Left ventricle myocardium inferior (tissue), 1 donor: ENCODE measurements at regions not wholly inside any gene's neighbourhood (a gene's known extent, or its start where the extent isn't known, plus 50 kb on each side); places are given as distances from the start of the nearest gene placed in this dataset.

ENCODE experiments used
- DNase-seq: peaks from one replicate; pipeline ENCODE4 v3.0.0-alpha.2; 2020
- H3K27ac ChIP-seq: fragments of 200-600 bp; replicated peaks from 2 replicates; pipeline ENCODE4 v1.8.0; 2021
- H3K27me3 ChIP-seq: fragments of 200-600 bp; 2 replicates; pipeline ENCODE4 v1.8.0; 2021; ENCODE audit warnings: low read depth
- H3K36me3 ChIP-seq: fragments of 200-600 bp; 2 replicates; pipeline ENCODE4 v1.8.0; 2021
- H3K4me1 ChIP-seq: fragments of 200-600 bp; 2 replicates; pipeline ENCODE4 v1.8.0; 2021
- H3K4me3 ChIP-seq: fragments of 200-600 bp; 2 replicates; pipeline ENCODE4 v1.8.0; 2021; ENCODE audit warnings: mild to moderate bottlenecking, moderate library complexity
- H3K9me3 ChIP-seq: fragments of 200-600 bp; replicated peaks from 2 replicates; pipeline ENCODE4 v1.8.0; 2021
- CTCF ChIP-seq: fragments of 200-600 bp; IDR thresholded peaks from 2 replicates; pipeline ENCODE4 v1.8.0; 2021; ENCODE audit warnings: antibody characterized with exemption, mild to moderate bottlenecking, borderline replicate concordance
- intact Hi-C: fragments of 100-400 bp; cut with micrococcal nuclease; formaldehyde crosslinking; loops from one replicate; pipeline ENCODE4 v1.11.0; 2022
- donor health status: DM: no; HTN: yes; CAD: no; lungs with severe emphysema.

DNA sequence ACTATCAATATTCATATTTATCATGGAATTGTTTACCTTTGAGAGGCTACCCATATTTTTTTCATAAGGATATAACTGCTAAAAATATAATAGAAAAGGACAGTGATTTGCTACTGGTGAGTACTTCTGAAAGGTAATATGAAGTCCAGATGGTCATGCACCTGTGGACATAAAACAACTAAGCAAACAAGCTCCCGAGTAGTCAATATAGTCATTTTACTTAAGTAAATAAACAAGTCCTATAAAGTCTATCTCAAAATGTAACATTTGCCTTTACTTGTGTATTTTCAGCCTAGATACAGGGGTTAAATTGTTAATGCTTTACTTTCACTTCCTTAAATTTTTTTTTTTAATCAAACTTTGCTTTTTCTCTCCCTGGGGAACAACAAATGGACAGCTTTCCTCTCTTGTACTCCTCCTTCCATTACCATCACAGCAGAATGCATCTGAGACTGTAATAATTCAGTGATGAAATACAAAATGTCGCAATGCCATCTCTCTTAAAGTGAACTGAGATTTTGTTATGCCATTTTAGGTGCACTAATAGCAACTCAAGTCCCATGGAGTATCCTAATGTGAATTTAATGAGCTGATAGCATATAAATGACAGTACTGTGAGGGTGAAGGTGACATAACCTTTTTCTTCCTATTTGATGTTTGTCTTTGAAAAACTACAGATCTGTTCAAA is 1325.4 kb upstream of the ZEB2 start:
- Histone ChIP-seq H3K4me3 (no peak overlapping the region), H3K9me3 (no peaks in the 10 kb centered on the region), H3K36me3 (no peaks in the 10 kb centered on the region), H3K27ac (no peak overlapping the region), H3K27me3 (no peaks in the 10 kb centered on the region), H3K4me1 (no peaks in the 10 kb centered on the region)
- TF ChIP-seq CTCF: no peak
- intact Hi-C loops: no loop called here
- DNase-seq: no peak

DNA sequence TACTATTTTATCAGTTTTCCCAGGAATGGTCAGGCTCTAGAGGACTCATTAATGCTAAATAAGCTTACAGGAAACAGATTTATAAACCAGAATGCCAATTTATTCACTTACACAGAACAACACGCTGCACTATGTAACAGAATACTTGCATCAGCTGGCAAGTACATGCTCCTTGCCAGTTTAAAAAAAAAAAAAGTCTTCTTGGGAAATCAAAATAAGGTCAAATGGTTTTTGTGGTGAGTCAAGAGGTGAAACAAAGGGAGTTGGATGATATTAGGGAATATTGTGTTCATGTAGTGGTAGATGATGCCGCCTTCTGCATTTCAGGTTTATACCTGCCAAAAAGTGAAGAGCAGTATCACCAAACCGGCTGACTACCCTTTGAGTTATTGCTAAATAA is 1322.1 kb upstream of the ZEB2 start:
- no peak for TF ChIP-seq CTCF
- Histone ChIP-seq H3K4me3 (no peak overlapping the region), H3K27ac (no peak overlapping the region), H3K36me3 (no peaks in the 10 kb centered on the region), H3K9me3 (no peaks in the 10 kb centered on the region), H3K4me1 (no peaks in the 10 kb centered on the region), H3K27me3 (no peaks in the 10 kb centered on the region)
- no peak for DNase-seq
- intact Hi-C loops: no loop called here

GRCh38 chr2:145836986-145837385 is 1317.1 kb upstream of the ZEB2 start:
- Histone ChIP-seq H3K9me3 (no peaks in the 10 kb centered on the region), H3K27me3 (no peaks in the 10 kb centered on the region), H3K36me3 (no peaks in the 10 kb centered on the region), H3K4me3 (no peak overlapping the region), H3K4me1 (no peaks in the 10 kb centered on the region), H3K27ac (no peak overlapping the region)
- TF ChIP-seq CTCF: no peak
- no peak for DNase-seq
- intact Hi-C loops: no loop called here

DNA sequence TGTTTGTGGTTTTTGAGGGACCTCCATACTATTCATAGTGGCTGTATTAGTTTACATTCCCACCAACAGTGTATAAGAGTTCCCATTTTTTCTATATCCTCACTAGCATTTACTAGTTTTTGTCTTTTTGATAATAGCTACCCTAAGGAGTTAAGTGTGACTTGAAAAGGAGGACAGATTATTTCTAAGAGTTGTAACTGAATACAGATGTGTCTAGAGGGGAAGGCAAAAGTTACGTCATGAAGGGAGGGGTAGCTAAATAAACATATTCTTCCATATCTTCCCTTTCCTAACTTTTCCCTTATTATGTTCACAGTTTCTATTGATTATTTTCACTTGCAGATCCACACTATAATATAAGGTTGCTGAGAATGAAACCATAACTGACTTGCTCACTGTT is 1315.7 kb upstream of the ZEB2 start:
- no peak for DNase-seq
- Histone ChIP-seq H3K4me1 (no peaks in the 10 kb centered on the region), H3K4me3 (no peak overlapping the region), H3K27ac (no peak overlapping the region), H3K36me3 (no peaks in the 10 kb centered on the region), H3K27me3 (no peaks in the 10 kb centered on the region), H3K9me3 (no peaks in the 10 kb centered on the region)
- TF ChIP-seq CTCF: no peak
- intact Hi-C loops: no loop called here

DNA sequence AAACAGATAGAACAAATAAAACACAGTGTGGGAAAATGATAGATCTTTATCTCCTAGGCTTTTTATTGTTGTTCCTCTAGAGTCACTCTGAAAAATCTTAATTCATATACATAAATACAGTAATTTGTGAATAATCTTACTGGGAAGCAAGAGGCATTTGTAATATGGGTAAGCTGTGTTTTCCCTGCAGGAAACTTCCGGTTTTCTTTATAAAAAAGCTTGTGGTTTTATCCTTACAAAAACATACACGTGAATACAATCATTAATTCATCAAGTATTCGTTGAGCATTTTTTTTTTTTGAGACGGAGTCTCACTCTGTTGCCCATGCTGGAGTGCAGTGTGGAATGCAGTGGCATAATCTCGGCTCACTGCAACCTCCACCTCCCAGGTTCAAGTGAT is 1312.8 kb upstream of the ZEB2 start:
- H3K27ac ChIP-seq: no peak overlapping the region
- no peaks in the 10 kb centered on the region for H3K27me3 ChIP-seq
- H3K9me3 ChIP-seq: no peaks in the 10 kb centered on the region
- intact Hi-C loops: no loop called here
- H3K36me3 ChIP-seq: no peaks in the 10 kb centered on the region
- no peaks in the 10 kb centered on the region for H3K4me1 ChIP-seq
- H3K4me3 ChIP-seq: no peak overlapping the region
- no peak for DNase-seq
- TF ChIP-seq CTCF: no peak
